Endothelial cell of umbilical vein (primary cell): ENCODE measurements at regions not wholly inside any gene's neighbourhood (a gene's known extent, or its start where the extent isn't known, plus 50 kb on each side); places are given as distances from the start of the nearest gene placed in this dataset.

ENCODE experiments used
- BruUV-seq: library from RNA; stranded (reverse); fragments of 400-500 nt; replicated peaks from 2 replicates; lab custom pipeline; 2021; lab: Mats Ljungman, UMichigan
- CTCF ChIA-PET: fragments of 300-600, 350-600 bp; sonication (Branson Sonifier 250); formaldehyde crosslinking; loops from one replicate; lab custom pipeline; 2021; ENCODE audit warnings: antibody characterized with exemption, inconsistent platforms; lab: Charles Lee
- POLR2A ChIA-PET: fragments of 300-600, 350-600 bp; sonication (Branson Sonifier 250); formaldehyde crosslinking; loops from one replicate; lab custom pipeline; 2021; ENCODE audit warnings: antibody characterized with exemption, inconsistent platforms; lab: Charles Lee
- DNase-seq: peaks from one replicate; pipeline ENCODE4 v3.0.0-alpha.2; 2011; ENCODE audit warnings: low read depth, low spot score
- FAIRE-seq: peaks from 2 replicates; lab custom pipeline; 2011; peaks lifted over from hg19 to GRCh38; lab: Jason Lieb, UNC
- H2AFZ ChIP-seq: 2 replicates; pipeline ENCODE4 v1.6.0; 2012; ENCODE audit warnings: low read depth, low read length, control low read depth, inconsistent platforms
- H3K27ac ChIP-seq: 2 replicates; pipeline ENCODE4 v1.5.1; 2011; ENCODE audit warnings: low read depth, mild to moderate bottlenecking, control low read depth, low read length, moderate library complexity; ENCODE audit not compliant: insufficient read depth
- H3K27me3 ChIP-seq, 2 experiments: 2 replicates each; pipeline versions ENCODE4 v1.6.0 to v1.6.1; 2011; ENCODE audit warnings: low read length in 2 of 2, mixed read lengths in 1 of 2; ENCODE audit not compliant: control insufficient read depth in 2 of 2, insufficient read depth in 2 of 2
- H3K36me3 ChIP-seq, 2 experiments: 2 replicates in 1 of 2; 3 replicates in 1 of 2; pipeline ENCODE4 v1.5.1; 2011; ENCODE audit warnings: low read length in 2 of 2, mild to moderate bottlenecking in 1 of 2, moderate library complexity in 1 of 2; ENCODE audit not compliant: control insufficient read depth in 2 of 2, insufficient read depth in 2 of 2; ENCODE audit errors: extremely low read depth in 1 of 2
- H3K4me1 ChIP-seq: 3 replicates; pipeline ENCODE4 v1.5.1; 2011; ENCODE audit warnings: mild to moderate bottlenecking, low read length; ENCODE audit not compliant: control insufficient read depth, insufficient read depth; ENCODE audit errors: extremely low read depth
- H3K4me2 ChIP-seq: 2 replicates; pipeline ENCODE4 v1.6.1; 2011; ENCODE audit warnings: low read length, control low read depth, mixed read lengths; ENCODE audit not compliant: insufficient read depth
- H3K4me3 ChIP-seq, 3 experiments: fragments of 200-600 bp in 1 of 3; sonication (generic), shearing (Covaris generic) in 1 of 3; replicated peaks in 1 of 3; 2 replicates each; pipeline ENCODE4 v1.5.1; 2011 to 2016; ENCODE audit warnings: control low read depth in 3 of 3, low read length in 3 of 3, mild to moderate bottlenecking in 2 of 3, inconsistent platforms in 1 of 3, low read depth in 1 of 3, moderate library complexity in 1 of 3; ENCODE audit not compliant: insufficient read depth in 1 of 3
- H3K79me2 ChIP-seq: 2 replicates; pipeline ENCODE4 v1.6.0; 2012; ENCODE audit warnings: low read length, inconsistent platforms; ENCODE audit not compliant: control insufficient read depth, insufficient read depth
- H3K9ac ChIP-seq: replicated peaks from 2 replicates; pipeline ENCODE3; 2011; ENCODE audit warnings: low read length, control low read depth; ENCODE audit not compliant: insufficient read depth; ENCODE audit errors: extremely low read depth
- H3K9me1 ChIP-seq: replicated peaks from 3 replicates; pipeline ENCODE4 v1.6.0; 2011; ENCODE audit warnings: mild to moderate bottlenecking, low read length; ENCODE audit not compliant: control insufficient read depth, insufficient read depth; ENCODE audit errors: extremely low read depth
- H3K9me3 ChIP-seq: replicated peaks from 2 replicates; pipeline ENCODE4 v1.5.1; 2012; ENCODE audit warnings: low read length, inconsistent platforms; ENCODE audit not compliant: control insufficient read depth, insufficient read depth
- H4K20me1 ChIP-seq: replicated peaks from 2 replicates; pipeline ENCODE3; 2011; ENCODE audit warnings: mild to moderate bottlenecking, low read length; ENCODE audit not compliant: control insufficient read depth, insufficient read depth; ENCODE audit errors: extremely low read depth
- EZH2 ChIP-seq: IDR thresholded peaks from 2 replicates; pipeline ENCODE4 v1.6.1; 2012; ENCODE audit warnings: borderline replicate concordance, low read depth, mild to moderate bottlenecking, moderate library complexity, low read length, inconsistent platforms; ENCODE audit not compliant: severe bottlenecking
- FOS ChIP-seq: IDR thresholded peaks from 2 replicates; pipeline ENCODE4 v1.6.1; 2011; ENCODE audit warnings: mild to moderate bottlenecking, low read length, moderate library complexity, borderline replicate concordance; ENCODE audit not compliant: insufficient read depth
- GATA2 ChIP-seq: IDR thresholded peaks from 2 replicates; pipeline ENCODE4 v1.7.0; 2011; ENCODE audit warnings: low read depth, mild to moderate bottlenecking, moderate library complexity, mixed read lengths, low read length; ENCODE audit not compliant: insufficient read length, insufficient read depth
- JUN ChIP-seq: IDR thresholded peaks from 2 replicates; pipeline ENCODE4 v1.6.1; 2011; ENCODE audit warnings: borderline replicate concordance, low read depth; ENCODE audit not compliant: insufficient read length, insufficient read depth
- MYC ChIP-seq: IDR thresholded peaks from one replicate; pipeline ENCODE4 v1.6.1; 2011; ENCODE audit warnings: mild to moderate bottlenecking, low read depth, low read length
- POLR2A ChIP-seq: IDR thresholded peaks from 2 replicates; pipeline ENCODE4 v1.6.1; 2012; ENCODE audit warnings: low read depth, mild to moderate bottlenecking, control low read depth, low read length
- POLR2AphosphoS5 ChIP-seq: IDR thresholded peaks from 2 replicates; pipeline ENCODE4 v1.6.1; 2012; ENCODE audit warnings: low read depth, mild to moderate bottlenecking, control low read depth, low read length, moderate library complexity; ENCODE audit not compliant: insufficient read depth
- dilution Hi-C: fragments of 300-500 bp; cut with MboI; formaldehyde crosslinking; loops from one replicate; pipeline ENCODE4 v1.15.0; 2019; ENCODE audit warnings: low sequenced_read_pairs; ENCODE audit not compliant: extremely low pct_ligation_motif_present
- intact Hi-C: fragments of 100-400 bp; cut with micrococcal nuclease; formaldehyde crosslinking; loops from one replicate; pipeline ENCODE4 v1.10.0; 2022
- TF ChIP-seq, protein P1 (sequence below): IDR thresholded peaks from 2 replicates; pipeline ENCODE4 v1.6.1; 2011; ENCODE audit not compliant: insufficient read depth, insufficient read length
- TF ChIP-seq, protein P2 (sequence below), 2 donors: IDR thresholded peaks; 1 replicate in 1 of 2; 2 replicates in 1 of 2; pipeline ENCODE4 v1.5.1; 2011; ENCODE audit warnings: low read length in 2 of 2, mild to moderate bottlenecking in 2 of 2, moderate library complexity in 2 of 2, control low read depth in 1 of 2, inconsistent platforms in 1 of 2, low read depth in 1 of 2; ENCODE audit not compliant: insufficient read depth in 1 of 2; ENCODE audit errors: extremely low read depth in 1 of 2

DNA sequence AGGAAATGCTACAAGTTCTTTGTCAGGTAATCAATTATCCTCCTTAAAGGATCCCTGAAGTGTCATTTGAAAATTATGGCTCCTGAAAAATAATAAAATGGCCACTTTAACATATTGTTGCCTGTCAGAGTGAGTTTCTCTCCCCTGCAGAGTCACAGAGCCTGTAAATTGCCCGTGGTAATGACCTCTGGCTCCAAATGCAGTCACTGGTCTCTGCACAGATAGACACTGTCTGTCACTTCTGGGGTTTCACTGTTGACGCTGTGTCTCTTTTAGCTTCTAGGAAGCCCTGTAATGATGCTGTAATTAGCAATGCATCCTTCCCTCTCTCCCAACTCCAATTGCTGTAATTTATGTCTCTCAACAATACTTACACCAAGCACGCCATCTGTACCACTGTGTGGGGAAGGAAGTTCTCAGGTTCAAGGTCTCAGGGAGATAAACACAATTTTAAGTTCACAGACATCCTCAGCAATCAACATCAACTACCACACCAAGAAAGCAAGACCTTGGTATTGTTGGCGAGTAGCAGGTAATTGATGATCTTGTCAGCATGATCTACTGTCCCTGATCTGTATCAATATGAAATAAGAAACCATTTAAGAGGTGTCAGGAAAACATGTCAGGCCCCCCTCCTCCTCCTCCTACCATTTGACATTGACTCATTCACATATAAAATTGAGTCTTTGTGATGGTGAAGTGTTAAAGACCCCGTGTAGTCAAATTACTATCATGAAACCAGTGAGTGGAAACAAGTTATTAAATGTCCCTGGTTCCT, 91.2 kb upstream of the SULF2 start:
- ChIA-PET CTCF (interaction anchor here (1.0 to 1.4 kb wide), 2 partner anchors 313 to 744 kb away, joined by 3 read pairs; no protein-coding TSS in a partner anchor), POLR2A (no interaction called here)
- dilution Hi-C loops, result no loop called here
- H3K4me1 ChIP-seq, result peaks cover 47% of the 10 kb centered on the region
- H3K4me3 ChIP-seq, result no peak overlapping the region
- DNase-seq (peak; percentile 20), FAIRE-seq (no peak)
- H4K20me1 ChIP-seq, result no peaks in the 10 kb centered on the region
- H3K9me1 ChIP-seq, result no peaks in the 10 kb centered on the region
- H3K79me2 ChIP-seq, result no peaks in the 10 kb centered on the region
- H2AFZ ChIP-seq, result no peak overlapping the region
- no peak overlapping the region for H3K4me2 ChIP-seq
- TF ChIP-seq, protein P1, sequence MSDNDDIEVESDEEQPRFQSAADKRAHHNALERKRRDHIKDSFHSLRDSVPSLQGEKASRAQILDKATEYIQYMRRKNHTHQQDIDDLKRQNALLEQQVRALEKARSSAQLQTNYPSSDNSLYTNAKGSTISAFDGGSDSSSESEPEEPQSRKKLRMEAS, result no peak
- no peak for TF ChIP-seq MYC
- no peak for TF ChIP-seq POLR2A
- TF ChIP-seq, protein P2, sequence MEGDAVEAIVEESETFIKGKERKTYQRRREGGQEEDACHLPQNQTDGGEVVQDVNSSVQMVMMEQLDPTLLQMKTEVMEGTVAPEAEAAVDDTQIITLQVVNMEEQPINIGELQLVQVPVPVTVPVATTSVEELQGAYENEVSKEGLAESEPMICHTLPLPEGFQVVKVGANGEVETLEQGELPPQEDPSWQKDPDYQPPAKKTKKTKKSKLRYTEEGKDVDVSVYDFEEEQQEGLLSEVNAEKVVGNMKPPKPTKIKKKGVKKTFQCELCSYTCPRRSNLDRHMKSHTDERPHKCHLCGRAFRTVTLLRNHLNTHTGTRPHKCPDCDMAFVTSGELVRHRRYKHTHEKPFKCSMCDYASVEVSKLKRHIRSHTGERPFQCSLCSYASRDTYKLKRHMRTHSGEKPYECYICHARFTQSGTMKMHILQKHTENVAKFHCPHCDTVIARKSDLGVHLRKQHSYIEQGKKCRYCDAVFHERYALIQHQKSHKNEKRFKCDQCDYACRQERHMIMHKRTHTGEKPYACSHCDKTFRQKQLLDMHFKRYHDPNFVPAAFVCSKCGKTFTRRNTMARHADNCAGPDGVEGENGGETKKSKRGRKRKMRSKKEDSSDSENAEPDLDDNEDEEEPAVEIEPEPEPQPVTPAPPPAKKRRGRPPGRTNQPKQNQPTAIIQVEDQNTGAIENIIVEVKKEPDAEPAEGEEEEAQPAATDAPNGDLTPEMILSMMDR (IDR thresholded peaks at IDR 0.05; ENCODE audit: extremely low read depth in 1 of 2, insufficient read depth in 1 of 2, low read depth in 1 of 2, low read length in 2 of 2), result no peak
- TF ChIP-seq POLR2AphosphoS5, result no peak
- TF ChIP-seq FOS, result no peak
- TF ChIP-seq JUN, result no peak
- TF ChIP-seq EZH2, result no peak
- TF ChIP-seq GATA2, result no peak
- no peaks in the 10 kb centered on the region for H3K36me3 ChIP-seq
- no peaks in the 10 kb centered on the region for H3K9me3 ChIP-seq
- BruUV-seq, result no TSS peak
- no peaks in the 10 kb centered on the region for H3K27me3 ChIP-seq
- no peak overlapping the region for H3K9ac ChIP-seq
- intact Hi-C loops, result no loop called here
- no peak overlapping the region for H3K27ac ChIP-seq
